ENCODE measurements at regions not wholly inside any gene's neighbourhood (a gene's known extent, or its start where the extent isn't known, plus 50 kb on each side); places are given as distances from the start of the nearest gene placed in this dataset.

GRCh38 chr2:239561446-239562001 is 160.7 kb upstream of the HDAC4 start:
- no peak for TF ChIP-seq EZH2 (IDR thresholded peaks at IDR 0.05; ENCODE audit: low read length, missing control alignments)
- TF ChIP-seq, protein P1, sequence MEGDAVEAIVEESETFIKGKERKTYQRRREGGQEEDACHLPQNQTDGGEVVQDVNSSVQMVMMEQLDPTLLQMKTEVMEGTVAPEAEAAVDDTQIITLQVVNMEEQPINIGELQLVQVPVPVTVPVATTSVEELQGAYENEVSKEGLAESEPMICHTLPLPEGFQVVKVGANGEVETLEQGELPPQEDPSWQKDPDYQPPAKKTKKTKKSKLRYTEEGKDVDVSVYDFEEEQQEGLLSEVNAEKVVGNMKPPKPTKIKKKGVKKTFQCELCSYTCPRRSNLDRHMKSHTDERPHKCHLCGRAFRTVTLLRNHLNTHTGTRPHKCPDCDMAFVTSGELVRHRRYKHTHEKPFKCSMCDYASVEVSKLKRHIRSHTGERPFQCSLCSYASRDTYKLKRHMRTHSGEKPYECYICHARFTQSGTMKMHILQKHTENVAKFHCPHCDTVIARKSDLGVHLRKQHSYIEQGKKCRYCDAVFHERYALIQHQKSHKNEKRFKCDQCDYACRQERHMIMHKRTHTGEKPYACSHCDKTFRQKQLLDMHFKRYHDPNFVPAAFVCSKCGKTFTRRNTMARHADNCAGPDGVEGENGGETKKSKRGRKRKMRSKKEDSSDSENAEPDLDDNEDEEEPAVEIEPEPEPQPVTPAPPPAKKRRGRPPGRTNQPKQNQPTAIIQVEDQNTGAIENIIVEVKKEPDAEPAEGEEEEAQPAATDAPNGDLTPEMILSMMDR (conservative IDR thresholded peaks at IDR 0.05 in 1 of 2, IDR thresholded peaks at IDR 0.05 in 1 of 2; ENCODE audit: low read depth in 1 of 2, low read length in 2 of 2): no peak
